Stimulated activated CD4-positive, alpha-beta T cell treated with anti-CD3 and anti-CD28 coated beads, Interleukin-1b, Interleukin-23, amount 100 ng/mL, for 4 hours (primary cell): ENCODE measurements at regions not wholly inside any gene's neighbourhood (a gene's known extent, or its start where the extent isn't known, plus 50 kb on each side); places are given as distances from the start of the nearest gene placed in this dataset.

ENCODE experiments used
- DNase-seq, 2 donors: peaks; one replicate each; pipeline ENCODE4 v3.0.0-alpha.2; 2020; ENCODE audit warnings: low read depth in 2 of 2

- no peak for DNase-seq
These were observed 855.9 kb upstream of the PHF14 start for GRCh38 chr7:10117815-10118214.

GRCh38 chr7:10120936-10121335 is 852.7 kb upstream of the PHF14 start:
- DNase-seq: no peak

GRCh38 chr7:10121631-10122030 is 852.0 kb upstream of the PHF14 start:
- no peak for DNase-seq

- no peak for DNase-seq
These were observed 851.0 kb upstream of the PHF14 start for GRCh38 chr7:10122551-10123100.

- DNase-seq: no peak
These were observed 844.9 kb upstream of the PHF14 start for GRCh38 chr7:10128748-10129147.

GRCh38 chr7:10138087-10138854 is 835.4 kb upstream of the PHF14 start:
- no peak for DNase-seq

- no peak for DNase-seq
These were observed 827.4 kb upstream of the PHF14 start for GRCh38 chr7:10146271-10146670.

GRCh38 chr7:10156972-10157371 is 816.7 kb upstream of the PHF14 start:
- no peak for DNase-seq

GRCh38 chr7:10181996-10182395 is 791.7 kb upstream of the PHF14 start:
- no peak for DNase-seq

GRCh38 chr7:10192074-10192473 is 781.6 kb upstream of the PHF14 start:
- DNase-seq: no peak

GRCh38 chr7:10205696-10206095 is 768.0 kb upstream of the PHF14 start:
- DNase-seq: no peak

GRCh38 chr7:10210000-10210399 is 763.7 kb upstream of the PHF14 start:
- DNase-seq: no peak

- DNase-seq: no peak
These were observed 762.7 kb upstream of the PHF14 start for GRCh38 chr7:10211016-10211415.

- no peak for DNase-seq
These were observed 761.8 kb upstream of the PHF14 start for GRCh38 chr7:10211861-10212260.

- no peak for DNase-seq
These were observed 761.0 kb upstream of the PHF14 start for GRCh38 chr7:10212649-10213048.

GRCh38 chr7:10216462-10216861 is 757.2 kb upstream of the PHF14 start:
- no peak for DNase-seq

GRCh38 chr7:10221084-10221483 is 752.6 kb upstream of the PHF14 start:
- DNase-seq: no peak

- no peak for DNase-seq
These were observed 750.7 kb upstream of the PHF14 start for GRCh38 chr7:10222976-10223375.

GRCh38 chr7:10225275-10225674 is 748.4 kb upstream of the PHF14 start:
- no peak for DNase-seq

GRCh38 chr7:10237306-10237705 is 736.4 kb upstream of the PHF14 start:
- DNase-seq: no peak

GRCh38 chr7:10238641-10239040 is 735.0 kb upstream of the PHF14 start:
- DNase-seq: no peak

- DNase-seq: no peak
These were observed 733.9 kb upstream of the PHF14 start for GRCh38 chr7:10239695-10240345.

GRCh38 chr7:10245406-10245805 is 728.3 kb upstream of the PHF14 start:
- no peak for DNase-seq
